ENCODE measurements at regions not wholly inside any gene's neighbourhood (a gene's known extent, or its start where the extent isn't known, plus 50 kb on each side); places are given as distances from the start of the nearest gene placed in this dataset.

DNA sequence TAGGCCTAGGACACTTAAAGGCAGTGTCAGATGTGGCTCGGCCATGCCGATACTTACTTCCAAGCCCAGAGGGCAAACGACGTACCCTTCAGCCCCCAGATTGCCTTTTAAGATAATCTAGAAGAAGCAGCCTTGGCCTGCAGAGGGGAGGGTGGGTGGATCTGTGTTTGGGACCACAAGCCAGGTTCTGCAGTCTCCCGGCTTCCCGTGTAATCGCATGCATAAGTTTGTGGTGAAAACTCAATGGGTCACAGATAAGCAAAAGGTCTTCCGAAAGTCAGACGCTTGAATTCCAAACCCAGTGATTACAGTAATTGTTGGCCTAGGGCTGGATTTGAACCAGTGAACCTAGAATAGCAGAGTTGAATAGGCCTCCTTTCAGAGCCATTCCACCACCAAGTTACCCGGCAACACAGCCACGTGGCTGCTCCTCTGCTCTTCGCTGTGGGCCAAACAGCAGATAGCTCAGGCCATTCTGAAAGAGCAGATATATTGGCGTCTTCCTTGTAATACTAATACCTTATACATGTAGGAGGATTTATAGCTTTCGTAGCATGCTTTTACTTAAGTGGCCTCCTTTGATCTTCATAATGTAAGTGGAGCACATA is 170.8 kb upstream of the CADM1 start:
- DNase-seq (no peak), ATAC-seq (no peak)
- Histone ChIP-seq H3K27me3 (ENCODE audit: control insufficient read depth, insufficient read depth) (no peaks in the 10 kb centered on the region), H3K9me3 (ENCODE audit: control insufficient read depth, low read length) (no peaks in the 10 kb centered on the region), H3K4me3 (ENCODE audit: low read length) (no peak overlapping the region), H3K27ac (ENCODE audit: low read length) (no peak overlapping the region), H3K4me1 (ENCODE audit: control insufficient read depth, insufficient read depth, low read length) (no peaks in the 10 kb centered on the region)
- WGBS, result 88% methylated on average over 14 of the region's 14 CpGs
- intact Hi-C loops (cut with DNase I), result loop anchor here in 1 of 4 donors (10.0 kb wide), 2 partner anchors 170 to 340 kb away; partner anchors contain the start of gene CADM1

DNA sequence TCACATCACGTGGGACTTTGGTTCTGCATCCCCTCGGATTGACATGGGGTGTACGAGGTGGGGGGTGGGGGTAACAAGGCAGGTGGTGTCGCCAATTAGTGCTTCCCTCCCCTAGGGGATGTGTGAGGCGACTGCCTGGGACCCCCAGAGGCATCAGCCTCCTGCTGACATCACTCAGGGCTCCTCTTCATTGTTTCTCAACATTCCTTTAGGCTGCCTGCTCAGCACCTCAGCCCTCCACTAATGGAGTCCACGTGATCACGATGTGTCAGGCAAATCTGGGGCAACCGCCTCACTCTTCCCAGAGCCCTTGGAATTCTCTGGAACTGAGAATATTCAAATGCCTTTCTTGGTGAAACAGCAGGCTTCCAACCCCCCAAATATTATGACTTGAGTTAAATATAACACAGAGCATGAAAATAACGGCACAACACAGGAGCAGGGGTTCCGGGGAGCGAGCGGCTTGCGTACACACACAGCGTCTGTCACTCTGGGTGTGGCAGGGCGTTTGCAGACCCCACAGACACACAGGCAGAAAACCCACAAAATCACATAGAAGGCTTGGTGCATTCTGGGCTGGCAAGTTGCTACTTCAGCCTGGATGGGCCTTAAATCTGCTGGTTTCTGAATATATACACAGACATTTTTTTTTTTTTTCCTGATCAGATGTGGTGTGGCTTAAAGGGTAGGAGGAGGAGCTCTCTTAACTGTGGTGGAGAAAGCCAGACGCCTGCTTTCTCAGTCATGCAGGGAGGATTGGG is 170.1 kb upstream of the CADM1 start:
- Histone ChIP-seq H3K4me3 (ENCODE audit: low read length) (no peak overlapping the region), H3K27ac (ENCODE audit: low read length) (no peak overlapping the region), H3K4me1 (ENCODE audit: control insufficient read depth, insufficient read depth, low read length) (no peaks in the 10 kb centered on the region), H3K9me3 (ENCODE audit: control insufficient read depth, low read length) (no peaks in the 10 kb centered on the region), H3K27me3 (ENCODE audit: control insufficient read depth, insufficient read depth) (no peaks in the 10 kb centered on the region)
- ATAC-seq (no peak), DNase-seq (no peak)
- 80% methylated on average over 16 of the region's 16 CpGs for WGBS
- intact Hi-C loops (cut with DNase I), result loop anchor here in 1 of 4 donors (10.0 kb wide), 2 partner anchors 170 to 340 kb away; partner anchors contain the start of gene CADM1

GRCh38 chr11:115673720-115674119 is 169.5 kb upstream of the CADM1 start:
- Histone ChIP-seq H3K4me1 (ENCODE audit: control insufficient read depth, insufficient read depth, low read length) (no peaks in the 10 kb centered on the region), H3K27ac (ENCODE audit: low read length) (no peak overlapping the region), H3K4me3 (ENCODE audit: low read length) (no peak overlapping the region), H3K27me3 (ENCODE audit: control insufficient read depth, insufficient read depth) (no peaks in the 10 kb centered on the region), H3K9me3 (ENCODE audit: control insufficient read depth, low read length) (no peaks in the 10 kb centered on the region)
- DNase-seq, result no peak
- WGBS, result 95% methylated on average over 3 of the region's 3 CpGs
- intact Hi-C loops (cut with DNase I), result loop anchor here in 1 of 4 donors (10.0 kb wide), 2 partner anchors 169 to 339 kb away; partner anchors contain the start of gene CADM1
- no peak for ATAC-seq

DNA sequence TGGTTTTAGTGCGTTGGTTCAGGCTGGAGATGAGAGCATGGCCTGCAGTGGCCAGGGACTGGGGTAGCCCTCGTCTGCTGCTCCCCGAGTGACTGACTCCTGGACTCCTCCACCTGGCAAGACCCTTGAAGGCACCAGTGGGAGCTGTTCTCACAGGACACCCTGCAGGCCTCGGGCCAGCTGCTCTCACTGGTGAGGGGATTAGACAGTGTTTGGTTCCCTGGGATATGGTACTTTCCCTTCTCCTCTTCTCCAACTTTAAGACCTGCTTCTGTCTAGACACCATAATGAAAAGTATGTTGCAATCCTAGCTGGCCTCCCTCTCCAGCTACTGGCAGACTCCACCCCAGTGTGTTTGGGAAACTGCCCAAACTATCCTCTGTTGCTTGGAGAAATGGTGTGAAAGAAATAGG is 168.8 kb upstream of the CADM1 start:
- Histone ChIP-seq H3K4me1 (ENCODE audit: control insufficient read depth, insufficient read depth, low read length) (no peaks in the 10 kb centered on the region), H3K9me3 (ENCODE audit: control insufficient read depth, low read length) (no peaks in the 10 kb centered on the region), H3K4me3 (ENCODE audit: low read length) (no peak overlapping the region), H3K27ac (ENCODE audit: low read length) (no peak overlapping the region), H3K27me3 (ENCODE audit: control insufficient read depth, insufficient read depth) (no peaks in the 10 kb centered on the region)
- DNase-seq, result peak; percentile 57 to 77 (median 74)
- intact Hi-C loops (cut with DNase I), result loop anchor here in 1 of 4 donors (10.0 kb wide), 2 partner anchors 168 to 338 kb away; partner anchors contain the start of gene CADM1
- peak; percentile 86 to 87 for ATAC-seq
- WGBS, result 59% methylated on average over 4 of the region's 4 CpGs

DNA sequence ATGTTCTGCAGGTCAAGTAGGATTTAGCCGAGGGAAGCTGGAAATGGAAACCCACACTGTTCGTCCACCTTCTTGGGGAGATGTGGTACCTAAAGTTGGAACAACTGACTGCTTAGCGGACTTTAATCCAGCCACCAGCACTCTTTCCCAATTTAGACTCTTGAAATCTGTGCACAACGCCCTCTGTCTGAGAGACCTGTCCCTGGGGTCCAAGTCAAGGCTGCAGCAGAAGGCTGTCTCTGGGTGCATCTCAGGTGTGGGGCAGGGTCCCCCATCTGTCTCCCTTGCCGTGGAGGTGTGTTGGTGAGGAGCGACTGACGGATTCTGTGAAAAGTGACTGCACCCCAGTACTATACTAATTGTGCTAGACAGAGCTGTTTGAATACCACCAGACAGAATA is 168.2 kb upstream of the CADM1 start:
- Histone ChIP-seq H3K4me1 (ENCODE audit: control insufficient read depth, insufficient read depth, low read length) (no peaks in the 10 kb centered on the region), H3K27ac (ENCODE audit: low read length) (no peak overlapping the region), H3K4me3 (ENCODE audit: low read length) (no peak overlapping the region), H3K9me3 (ENCODE audit: control insufficient read depth, low read length) (no peaks in the 10 kb centered on the region), H3K27me3 (ENCODE audit: control insufficient read depth, insufficient read depth) (no peaks in the 10 kb centered on the region)
- ATAC-seq (no peak), DNase-seq (no peak)
- intact Hi-C loops (cut with DNase I), result loop anchor here in 1 of 4 donors (10.0 kb wide), 2 partner anchors 168 to 338 kb away; partner anchors contain the start of gene CADM1
- WGBS, result 89% methylated on average over 7 of the region's 7 CpGs

GRCh38 chr11:115670538-115671205 is 166.5 kb upstream of the CADM1 start:
- Histone ChIP-seq H3K4me1 (ENCODE audit: control insufficient read depth, insufficient read depth, low read length) (no peaks in the 10 kb centered on the region), H3K27me3 (ENCODE audit: control insufficient read depth, insufficient read depth) (no peaks in the 10 kb centered on the region), H3K27ac (ENCODE audit: low read length) (no peak overlapping the region), H3K4me3 (ENCODE audit: low read length) (no peak overlapping the region), H3K9me3 (ENCODE audit: control insufficient read depth, low read length) (no peaks in the 10 kb centered on the region)
- ATAC-seq, result no peak
- intact Hi-C loops (cut with DNase I), result loop anchor here in 1 of 4 donors (10.0 kb wide), 2 partner anchors 166 to 336 kb away; partner anchors contain the start of gene CADM1
- no peak for DNase-seq
- WGBS, result 59% methylated on average over 10 of the region's 10 CpGs

DNA sequence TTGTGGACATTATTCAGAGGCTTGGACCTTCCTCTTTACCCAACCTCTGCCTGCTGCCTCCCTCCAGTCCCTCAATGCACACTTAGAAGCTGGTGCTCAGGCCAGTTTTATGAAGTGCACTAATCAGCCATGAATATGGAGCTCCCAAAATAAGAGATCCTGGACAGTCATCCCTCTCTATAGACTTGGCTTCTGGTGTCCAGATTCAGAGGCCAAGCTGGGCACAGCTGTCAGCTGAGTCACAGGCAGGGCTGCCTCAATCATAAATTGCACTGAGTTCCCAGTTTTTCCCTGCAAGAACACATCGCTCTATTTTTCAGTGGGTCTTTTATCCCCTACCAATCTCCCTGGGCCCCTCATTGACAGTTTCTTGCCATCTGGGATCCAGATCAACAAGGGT is 161.7 kb upstream of the CADM1 start:
- H3K9me3 ChIP-seq (ENCODE audit: control insufficient read depth, low read length), result no peaks in the 10 kb centered on the region
- peak in 1 of 2 donors; percentile 65 for ATAC-seq
- H3K27ac ChIP-seq (ENCODE audit: low read length), result no peak overlapping the region
- WGBS, result 75% methylated on average over 1 of the region's 1 CpG
- H3K27me3 ChIP-seq (ENCODE audit: control insufficient read depth, insufficient read depth), result no peaks in the 10 kb centered on the region
- DNase-seq, result peak; percentile 47 to 61 (median 59)
- H3K4me3 ChIP-seq (ENCODE audit: low read length), result no peak overlapping the region
- intact Hi-C loops (cut with DNase I), result no loop called here
- no peaks in the 10 kb centered on the region for H3K4me1 ChIP-seq (ENCODE audit: control insufficient read depth, insufficient read depth, low read length)

DNA sequence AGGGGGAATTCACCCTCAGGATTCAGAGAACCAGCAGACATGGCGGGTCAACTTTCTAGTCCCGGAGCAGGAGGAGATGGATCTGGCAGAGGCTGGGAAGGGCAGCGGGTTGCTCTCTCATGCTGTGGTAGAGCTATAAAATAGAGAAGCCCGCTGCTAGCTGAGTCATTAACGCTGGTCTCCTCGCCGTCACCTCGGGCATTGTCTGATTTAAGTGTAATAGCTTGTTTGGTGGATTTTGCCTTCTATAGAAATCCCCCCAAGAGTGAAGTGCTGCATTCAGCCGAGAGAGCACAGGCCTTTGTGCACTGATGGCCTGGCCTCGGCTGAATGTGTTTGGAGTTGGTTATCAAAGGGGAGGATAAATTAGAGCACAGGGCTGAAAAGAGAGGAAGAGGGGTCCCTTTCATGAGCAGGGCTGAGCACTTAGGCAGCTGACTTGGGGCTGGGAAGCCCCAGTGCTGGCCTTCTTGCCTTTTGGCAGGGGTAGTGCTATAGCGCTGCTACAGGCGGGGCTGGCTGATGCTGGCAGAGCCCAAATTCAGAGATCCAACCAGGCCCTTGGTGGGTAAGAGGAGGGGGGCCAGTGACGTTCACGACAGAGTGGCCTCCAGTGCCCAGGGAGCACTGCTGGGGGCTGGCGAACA is 161.1 kb upstream of the CADM1 start:
- DNase-seq, result peak; percentile 24 to 76 (median 73)
- ATAC-seq, result peak; percentile 72 to 81
- Histone ChIP-seq H3K27me3 (ENCODE audit: control insufficient read depth, insufficient read depth) (no peaks in the 10 kb centered on the region), H3K4me3 (ENCODE audit: low read length) (no peak overlapping the region), H3K27ac (ENCODE audit: low read length) (no peak overlapping the region), H3K4me1 (ENCODE audit: control insufficient read depth, insufficient read depth, low read length) (no peaks in the 10 kb centered on the region), H3K9me3 (ENCODE audit: control insufficient read depth, low read length) (no peaks in the 10 kb centered on the region)
- 70% methylated on average over 15 of the region's 15 CpGs for WGBS
- intact Hi-C loops (cut with DNase I), result no loop called here

- no peak overlapping the region for H3K4me3 ChIP-seq (ENCODE audit: low read length)
- H3K4me1 ChIP-seq (ENCODE audit: control insufficient read depth, insufficient read depth, low read length), result no peaks in the 10 kb centered on the region
- ATAC-seq, result no peak
- WGBS, result 85% methylated on average over 3 of the region's 3 CpGs
- DNase-seq, result no peak
- H3K9me3 ChIP-seq (ENCODE audit: control insufficient read depth, low read length), result no peaks in the 10 kb centered on the region
- no peak overlapping the region for H3K27ac ChIP-seq (ENCODE audit: low read length)
- H3K27me3 ChIP-seq (ENCODE audit: control insufficient read depth, insufficient read depth), result no peaks in the 10 kb centered on the region
- intact Hi-C loops (cut with DNase I), result no loop called here
Measured at GRCh38 chr11:115664313-115664712, 160.1 kb upstream of the CADM1 start.

GRCh38 chr11:115663790-115664189 is 159.6 kb upstream of the CADM1 start:
- Histone ChIP-seq H3K4me1 (ENCODE audit: control insufficient read depth, insufficient read depth, low read length) (no peaks in the 10 kb centered on the region), H3K4me3 (ENCODE audit: low read length) (no peak overlapping the region), H3K27me3 (ENCODE audit: control insufficient read depth, insufficient read depth) (no peaks in the 10 kb centered on the region), H3K27ac (ENCODE audit: low read length) (no peak overlapping the region), H3K9me3 (ENCODE audit: control insufficient read depth, low read length) (no peaks in the 10 kb centered on the region)
- DNase-seq (no peak), ATAC-seq (no peak)
- intact Hi-C loops (cut with DNase I), result no loop called here
- 81% methylated on average over 6 of the region's 6 CpGs for WGBS

Data from right cardiac atrium (tissue), 5 donors.